ENCODE measurements at regions not wholly inside any gene's neighbourhood (a gene's known extent, or its start where the extent isn't known, plus 50 kb on each side); places are given as distances from the start of the nearest gene placed in this dataset.

DNA sequence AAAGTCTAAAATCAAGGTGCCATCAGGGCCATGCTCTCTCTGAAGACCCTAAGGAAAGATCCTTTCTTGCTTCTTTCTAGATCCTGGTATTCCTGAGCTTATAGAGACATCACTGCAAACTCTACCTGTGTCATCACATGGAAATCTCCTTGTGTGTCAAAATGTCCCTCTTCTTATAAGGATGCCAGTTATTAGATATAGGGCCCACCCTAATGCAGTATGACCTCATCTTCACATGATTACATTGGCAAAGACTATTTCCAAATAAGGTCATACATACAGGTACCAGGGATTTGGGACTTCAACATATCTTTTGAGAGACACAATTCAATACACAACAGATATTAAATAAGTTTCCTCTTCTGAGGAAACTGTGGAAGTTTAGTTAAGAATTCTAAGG, 123.9 kb downstream of the UNC5CL start:
- TF ChIP-seq, protein P1, sequence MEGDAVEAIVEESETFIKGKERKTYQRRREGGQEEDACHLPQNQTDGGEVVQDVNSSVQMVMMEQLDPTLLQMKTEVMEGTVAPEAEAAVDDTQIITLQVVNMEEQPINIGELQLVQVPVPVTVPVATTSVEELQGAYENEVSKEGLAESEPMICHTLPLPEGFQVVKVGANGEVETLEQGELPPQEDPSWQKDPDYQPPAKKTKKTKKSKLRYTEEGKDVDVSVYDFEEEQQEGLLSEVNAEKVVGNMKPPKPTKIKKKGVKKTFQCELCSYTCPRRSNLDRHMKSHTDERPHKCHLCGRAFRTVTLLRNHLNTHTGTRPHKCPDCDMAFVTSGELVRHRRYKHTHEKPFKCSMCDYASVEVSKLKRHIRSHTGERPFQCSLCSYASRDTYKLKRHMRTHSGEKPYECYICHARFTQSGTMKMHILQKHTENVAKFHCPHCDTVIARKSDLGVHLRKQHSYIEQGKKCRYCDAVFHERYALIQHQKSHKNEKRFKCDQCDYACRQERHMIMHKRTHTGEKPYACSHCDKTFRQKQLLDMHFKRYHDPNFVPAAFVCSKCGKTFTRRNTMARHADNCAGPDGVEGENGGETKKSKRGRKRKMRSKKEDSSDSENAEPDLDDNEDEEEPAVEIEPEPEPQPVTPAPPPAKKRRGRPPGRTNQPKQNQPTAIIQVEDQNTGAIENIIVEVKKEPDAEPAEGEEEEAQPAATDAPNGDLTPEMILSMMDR (IDR thresholded peaks at IDR 0.05; ENCODE audit: insufficient read depth, missing control alignments), result no peak
- DNase-seq (ENCODE audit: insufficient read length, low spot score) (no peak), FAIRE-seq (no peak)

- TF ChIP-seq, protein P1 (IDR thresholded peaks at IDR 0.05; ENCODE audit: insufficient read depth, missing control alignments), result no peak
- DNase-seq (ENCODE audit: insufficient read length, low spot score) (no peak), FAIRE-seq (no peak)
Observed at GRCh38 chr6:40914005-40914404, 125.0 kb downstream of the UNC5CL start.

- TF ChIP-seq, protein P1 (IDR thresholded peaks at IDR 0.05; ENCODE audit: insufficient read depth, missing control alignments), result peak; percentile 62
- DNase-seq (ENCODE audit: insufficient read length, low spot score), result peak; percentile 23
Observed at GRCh38 chr6:40912158-40912946, 126.7 kb downstream of the UNC5CL start.

DNA sequence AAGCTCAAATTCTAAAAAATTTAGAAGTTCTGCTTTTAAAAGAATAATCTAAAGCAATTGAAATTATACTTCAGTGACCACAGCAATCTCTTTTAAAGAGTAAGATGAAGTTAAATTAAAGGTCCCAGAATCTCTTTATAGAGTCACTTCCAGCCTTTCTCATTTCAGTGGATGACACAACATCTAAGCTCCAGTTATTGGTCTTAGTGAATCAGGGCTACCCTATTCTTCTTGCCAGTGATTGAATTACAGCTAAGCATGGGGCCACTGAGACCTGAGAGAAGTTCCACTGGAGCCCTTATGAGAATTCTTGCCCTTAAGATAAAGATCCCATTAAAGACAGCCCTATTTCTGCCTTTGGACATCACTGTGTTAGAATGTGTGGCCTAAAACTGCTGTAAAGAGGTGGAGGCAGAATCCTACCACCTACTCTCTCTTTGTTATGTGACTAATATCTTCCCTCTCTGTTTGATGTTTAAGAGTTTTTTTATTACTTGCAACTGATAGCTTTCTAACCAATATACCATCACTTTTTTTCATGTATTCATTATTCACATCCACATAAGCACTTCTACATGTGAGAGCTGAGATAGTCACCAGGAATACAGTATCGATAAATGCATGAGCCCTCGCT, 128.6 kb downstream of the UNC5CL start:
- FAIRE-seq (no peak), DNase-seq (ENCODE audit: insufficient read length, low spot score) (no peak)
- TF ChIP-seq, protein P1 (IDR thresholded peaks at IDR 0.05; ENCODE audit: insufficient read depth, missing control alignments), result no peak

More at GRCh38 chr6:40912158-40912946, 126.7 kb downstream of the UNC5CL start:
- no peak for FAIRE-seq

- no peak for DNase-seq (ENCODE audit: insufficient read length, low spot score)
- TF ChIP-seq, protein P1 (IDR thresholded peaks at IDR 0.05; ENCODE audit: insufficient read depth, missing control alignments), result no peak
- no peak for FAIRE-seq
Observed at GRCh38 chr6:40909811-40910210, 129.2 kb downstream of the UNC5CL start.

GRCh38 chr6:40907198-40907701, 131.8 kb downstream of the UNC5CL start:
- DNase-seq (ENCODE audit: insufficient read length, low spot score) (no peak), FAIRE-seq (no peak)
- TF ChIP-seq, protein P1 (IDR thresholded peaks at IDR 0.05; ENCODE audit: insufficient read depth, missing control alignments), result no peak

- DNase-seq (ENCODE audit: insufficient read length, low spot score) (no peak), FAIRE-seq (no peak)
- TF ChIP-seq, protein P1 (IDR thresholded peaks at IDR 0.05; ENCODE audit: insufficient read depth, missing control alignments), result no peak
Observed at GRCh38 chr6:40906759-40907158, 132.3 kb downstream of the UNC5CL start.
